ENCODE measurements at regions not wholly inside any gene's neighbourhood (a gene's known extent, or its start where the extent isn't known, plus 50 kb on each side); places are given as distances from the start of the nearest gene placed in this dataset.

DNA sequence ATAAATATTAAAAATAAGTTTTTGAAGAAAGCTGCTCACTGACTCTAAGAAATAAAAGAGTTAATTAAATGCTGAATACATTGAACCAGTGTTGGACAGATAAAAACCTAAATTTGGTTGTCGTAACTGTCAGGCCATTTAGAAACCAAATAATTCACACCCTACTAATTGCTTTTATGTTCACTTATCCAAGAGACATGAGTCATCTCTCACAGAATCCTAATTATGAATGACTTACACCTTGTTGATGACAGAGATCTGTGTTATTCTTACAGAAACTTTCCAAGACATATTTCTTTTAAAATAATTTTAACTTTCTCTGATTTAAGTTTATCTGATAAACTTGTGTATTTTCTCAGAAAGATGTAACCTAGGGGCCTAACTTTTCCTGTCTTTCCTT lies 250.7 kb downstream of the IKZF2 start:
- TF ChIP-seq, protein P1, sequence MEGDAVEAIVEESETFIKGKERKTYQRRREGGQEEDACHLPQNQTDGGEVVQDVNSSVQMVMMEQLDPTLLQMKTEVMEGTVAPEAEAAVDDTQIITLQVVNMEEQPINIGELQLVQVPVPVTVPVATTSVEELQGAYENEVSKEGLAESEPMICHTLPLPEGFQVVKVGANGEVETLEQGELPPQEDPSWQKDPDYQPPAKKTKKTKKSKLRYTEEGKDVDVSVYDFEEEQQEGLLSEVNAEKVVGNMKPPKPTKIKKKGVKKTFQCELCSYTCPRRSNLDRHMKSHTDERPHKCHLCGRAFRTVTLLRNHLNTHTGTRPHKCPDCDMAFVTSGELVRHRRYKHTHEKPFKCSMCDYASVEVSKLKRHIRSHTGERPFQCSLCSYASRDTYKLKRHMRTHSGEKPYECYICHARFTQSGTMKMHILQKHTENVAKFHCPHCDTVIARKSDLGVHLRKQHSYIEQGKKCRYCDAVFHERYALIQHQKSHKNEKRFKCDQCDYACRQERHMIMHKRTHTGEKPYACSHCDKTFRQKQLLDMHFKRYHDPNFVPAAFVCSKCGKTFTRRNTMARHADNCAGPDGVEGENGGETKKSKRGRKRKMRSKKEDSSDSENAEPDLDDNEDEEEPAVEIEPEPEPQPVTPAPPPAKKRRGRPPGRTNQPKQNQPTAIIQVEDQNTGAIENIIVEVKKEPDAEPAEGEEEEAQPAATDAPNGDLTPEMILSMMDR (IDR thresholded peaks at IDR 0.05; ENCODE audit: insufficient read depth, low read depth, low read length, missing control alignments) = no peak
- no peak overlapping the region for H3K4me3 ChIP-seq (ENCODE audit: low read length)
- DNase-seq (ENCODE audit: low read depth) = peak; percentile 69

DNA sequence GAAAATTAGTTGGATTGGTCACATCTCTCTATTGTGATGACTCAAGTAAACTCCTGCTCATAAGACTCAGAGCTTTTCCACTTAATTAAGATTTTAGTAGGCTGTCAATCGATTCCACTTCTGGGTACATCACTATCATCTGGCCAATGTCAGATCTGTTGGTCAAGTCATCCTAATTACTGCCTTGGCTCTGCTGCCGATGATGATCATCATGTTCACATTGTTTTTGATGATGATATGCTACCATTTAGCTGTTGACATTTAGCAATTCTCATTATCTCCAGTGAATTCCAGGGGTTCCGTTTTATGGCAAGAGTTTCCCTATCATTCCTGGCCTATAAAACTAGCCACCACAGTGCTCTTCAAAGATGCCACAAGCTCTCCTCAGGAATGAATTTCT lies 253.4 kb downstream of the IKZF2 start:
- no peak overlapping the region for H3K4me3 ChIP-seq (ENCODE audit: low read length)
- no peak for DNase-seq (ENCODE audit: low read depth)
- TF ChIP-seq, protein P1 (IDR thresholded peaks at IDR 0.05; ENCODE audit: insufficient read depth, low read depth, low read length, missing control alignments) = no peak

DNA sequence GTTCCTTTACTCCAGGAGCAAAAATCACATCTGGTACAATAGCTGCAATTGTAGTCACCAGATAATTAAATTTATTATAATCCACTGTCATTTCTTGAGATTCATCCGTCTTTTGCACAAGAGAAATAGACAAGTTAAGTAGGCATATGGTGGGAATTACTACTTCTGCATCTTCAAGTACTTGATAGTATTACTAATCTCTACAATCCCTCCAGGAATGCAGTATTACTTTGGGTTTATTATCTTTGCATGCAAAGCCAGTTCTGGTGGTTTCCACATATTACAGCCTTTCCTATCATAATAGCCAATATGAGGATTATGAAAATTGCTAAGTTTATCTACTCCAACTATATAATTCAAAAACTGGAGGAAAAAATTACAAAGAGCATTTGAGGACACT lies 254.1 kb downstream of the IKZF2 start:
- TF ChIP-seq, protein P1 (IDR thresholded peaks at IDR 0.05; ENCODE audit: insufficient read depth, low read depth, low read length, missing control alignments) = no peak
- no peak for DNase-seq (ENCODE audit: low read depth)

DNA sequence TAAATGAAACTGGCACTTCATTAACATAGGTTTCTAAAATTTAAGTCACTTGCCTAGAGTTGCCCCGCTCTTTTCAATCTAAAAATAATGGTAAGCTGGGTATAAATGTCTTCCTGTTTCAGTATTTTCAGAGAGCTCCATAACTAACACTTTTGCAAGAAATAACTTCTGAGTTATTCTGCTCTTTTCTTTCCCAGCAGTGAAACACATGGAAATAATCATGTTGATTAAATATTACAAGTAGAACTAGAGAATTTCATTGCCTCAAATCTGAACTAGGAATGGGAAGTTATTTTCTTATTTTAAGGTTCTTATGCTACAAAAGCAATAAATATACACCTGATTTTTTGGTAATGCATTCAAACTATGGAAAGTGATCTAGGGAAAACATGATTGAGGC lies 257.4 kb downstream of the IKZF2 start:
- TF ChIP-seq, protein P1 (IDR thresholded peaks at IDR 0.05; ENCODE audit: insufficient read depth, low read depth, low read length, missing control alignments) = no peak
- no peak for DNase-seq (ENCODE audit: low read depth)
- H3K4me3 ChIP-seq (ENCODE audit: low read length) = no peak overlapping the region

More for the DNA sequence above, 254.1 kb downstream of the IKZF2 start:
- H3K4me3 ChIP-seq (ENCODE audit: low read length) = no peak overlapping the region

DNA sequence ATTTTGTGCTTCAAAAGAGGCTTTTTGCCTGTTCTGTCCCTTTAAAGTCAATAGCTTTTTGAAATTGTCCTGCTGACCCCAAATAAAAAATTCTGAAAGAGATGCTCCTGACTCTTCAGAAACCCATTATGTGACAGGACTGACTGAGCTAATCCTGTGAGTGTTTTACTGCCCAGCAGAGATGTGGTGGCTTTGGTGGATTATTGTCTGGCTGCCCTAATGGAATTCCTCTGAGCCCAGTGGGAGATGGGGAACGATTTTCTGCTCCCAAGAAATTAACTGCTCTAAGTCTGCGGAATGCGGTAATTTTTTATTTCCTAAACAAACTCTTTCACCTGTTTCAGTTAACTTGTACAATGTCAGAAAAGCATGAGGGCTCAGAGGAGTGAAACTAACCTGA lies 258.2 kb downstream of the IKZF2 start:
- no peak for DNase-seq (ENCODE audit: low read depth)
- TF ChIP-seq, protein P1 (IDR thresholded peaks at IDR 0.05; ENCODE audit: insufficient read depth, low read depth, low read length, missing control alignments) = no peak
- H3K4me3 ChIP-seq (ENCODE audit: low read length) = no peak overlapping the region

DNA sequence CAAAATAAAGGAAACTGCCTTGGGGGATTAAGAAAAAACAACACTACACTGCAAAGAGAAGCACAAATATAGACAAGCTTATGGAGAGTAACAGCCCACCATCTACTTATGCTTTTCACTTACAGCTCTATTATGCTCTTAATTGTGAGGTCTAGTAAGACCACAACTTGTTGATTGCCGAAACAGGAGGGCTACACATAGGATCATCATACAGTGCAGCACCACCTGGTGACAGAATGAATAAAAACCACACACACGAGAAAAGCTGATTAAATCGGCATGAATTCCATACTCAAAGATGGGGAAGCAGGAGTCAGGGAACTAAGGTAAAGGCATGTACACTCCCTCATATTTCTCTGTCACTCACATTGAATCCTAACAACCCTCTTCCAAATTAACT lies 259.2 kb downstream of the IKZF2 start:
- DNase-seq (ENCODE audit: low read depth) = peak; percentile 53
- TF ChIP-seq, protein P1 (IDR thresholded peaks at IDR 0.05; ENCODE audit: insufficient read depth, low read depth, low read length, missing control alignments) = peak; percentile 48
- H3K4me3 ChIP-seq (ENCODE audit: low read length) = no peak overlapping the region

DNA sequence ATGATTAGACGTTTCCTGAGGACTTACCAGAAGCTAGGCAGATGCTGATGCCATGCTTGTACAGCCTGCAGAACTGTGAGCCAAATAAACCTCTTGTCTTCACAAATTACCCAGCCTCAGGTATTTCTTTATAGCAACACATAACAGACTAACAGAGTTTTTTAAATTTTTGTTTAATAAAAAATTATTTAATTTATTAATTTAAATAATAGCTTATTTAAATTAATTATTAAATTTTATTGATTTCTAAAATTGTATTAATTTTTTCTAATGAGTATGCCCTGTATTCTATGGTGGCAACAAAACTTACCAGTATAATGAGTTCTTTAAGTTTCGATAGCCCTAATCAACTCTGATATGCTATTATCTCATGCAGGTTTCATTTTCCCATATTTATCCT lies 259.8 kb downstream of the IKZF2 start:
- no peak overlapping the region for H3K4me3 ChIP-seq (ENCODE audit: low read length)
- TF ChIP-seq, protein P1 (IDR thresholded peaks at IDR 0.05; ENCODE audit: insufficient read depth, low read depth, low read length, missing control alignments) = no peak
- DNase-seq (ENCODE audit: low read depth) = no peak

Data from epithelial cell of esophagus (primary cell).